Stromal cell of bone marrow (primary cell): ENCODE measurements at regions not wholly inside any gene's neighbourhood (a gene's known extent, or its start where the extent isn't known, plus 50 kb on each side); places are given as distances from the start of the nearest gene placed in this dataset.

Source experiments
- DNase-seq: peaks from one replicate; pipeline ENCODE4 v3.0.0-alpha.2; 2012; ENCODE audit warnings: low read depth

GRCh38 chr2:120881981-120882788, 146.5 kb downstream of the GLI2 start:
- no peak for DNase-seq

DNA sequence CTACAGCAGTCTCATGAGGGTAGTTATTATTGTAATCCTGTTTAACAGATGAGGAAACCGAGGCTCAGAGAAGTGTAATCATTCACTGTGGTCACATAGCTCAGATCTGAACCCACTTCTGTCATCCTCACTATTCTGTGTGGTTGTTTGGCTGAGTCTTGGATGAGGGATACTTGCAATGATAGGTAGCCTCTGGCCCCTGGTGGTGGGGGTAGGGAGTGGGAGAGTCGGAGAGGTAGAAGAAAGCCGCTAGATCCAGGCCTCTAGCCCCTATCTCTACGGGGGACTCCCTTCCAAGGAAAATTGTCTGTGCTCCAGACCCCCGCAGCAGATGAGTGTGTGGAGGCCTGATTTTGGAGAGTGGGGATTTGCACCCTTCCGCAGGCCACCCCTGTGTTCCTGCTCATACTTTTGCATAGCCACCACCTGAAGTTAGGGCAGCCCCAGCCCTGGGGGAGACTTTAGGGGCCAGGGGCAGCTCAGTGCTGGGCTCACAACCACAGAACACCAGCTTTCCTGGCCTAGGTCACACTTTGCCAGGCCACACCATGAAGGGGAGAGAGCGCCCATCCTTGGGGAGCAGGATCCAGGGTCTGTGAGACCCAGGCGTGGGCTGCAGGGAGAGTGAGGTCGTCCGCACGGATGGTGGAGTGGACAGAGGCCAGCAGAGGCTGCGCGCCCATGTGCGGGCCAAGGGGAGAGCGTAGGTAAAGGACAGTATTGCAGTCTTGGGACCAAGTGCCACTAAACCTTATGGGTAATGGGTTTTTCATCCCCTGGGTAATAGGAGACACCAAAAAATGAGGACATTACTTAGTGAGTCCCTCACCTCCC, 148.2 kb downstream of the GLI2 start:
- no peak for DNase-seq

- DNase-seq, result no peak
Measured at GRCh38 chr2:120884472-120885290, 149.0 kb downstream of the GLI2 start.

GRCh38 chr2:120885321-120885720, 149.7 kb downstream of the GLI2 start:
- no peak for DNase-seq

GRCh38 chr2:120885749-120886148, 150.1 kb downstream of the GLI2 start:
- no peak for DNase-seq

- DNase-seq, result no peak
Measured at GRCh38 chr2:120886534-120887319, 151.1 kb downstream of the GLI2 start.

DNA sequence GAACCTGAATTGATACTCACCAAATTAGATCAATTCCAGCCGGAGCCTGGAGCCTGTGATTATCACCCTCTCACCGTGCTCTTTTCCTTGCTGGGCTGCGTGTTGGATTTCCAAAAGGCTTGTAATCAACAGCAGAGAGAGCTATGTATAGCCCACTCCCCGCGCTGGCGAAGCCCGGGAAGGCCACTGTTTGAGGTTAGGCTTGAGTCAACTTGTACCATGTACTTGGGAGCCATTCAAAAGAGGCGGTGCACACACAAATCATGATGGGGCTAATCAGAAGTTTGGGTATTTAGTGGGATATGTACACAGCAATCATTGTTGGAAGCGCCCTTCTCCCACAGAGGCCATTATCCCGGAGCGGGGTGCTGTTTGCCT, 151.6 kb downstream of the GLI2 start:
- no peak for DNase-seq

DNA sequence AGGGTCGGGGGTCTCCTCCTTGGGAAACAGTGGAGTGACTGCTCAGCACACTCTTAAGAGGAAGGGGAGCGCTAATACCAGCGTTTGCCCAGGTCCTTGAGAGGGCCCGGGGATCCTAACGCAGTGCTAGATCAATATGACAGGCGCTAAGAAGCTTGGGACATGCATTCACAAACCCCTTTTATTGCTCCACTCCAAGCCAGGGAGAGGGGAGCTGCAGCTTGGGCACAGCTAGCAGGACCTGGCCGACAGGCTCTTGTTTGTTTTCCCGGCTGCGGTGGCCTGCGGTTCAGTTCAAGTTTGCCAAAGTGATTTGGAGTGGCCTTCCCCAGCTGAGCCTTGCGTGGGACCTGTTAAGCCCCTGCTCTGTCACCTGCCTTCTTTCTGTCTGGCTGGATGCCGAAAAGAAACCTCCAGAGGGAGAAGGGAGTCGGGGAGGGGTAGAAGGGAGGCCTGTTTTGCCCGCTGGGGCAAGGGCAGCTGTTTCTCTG, 152.1 kb downstream of the GLI2 start:
- no peak for DNase-seq

DNA sequence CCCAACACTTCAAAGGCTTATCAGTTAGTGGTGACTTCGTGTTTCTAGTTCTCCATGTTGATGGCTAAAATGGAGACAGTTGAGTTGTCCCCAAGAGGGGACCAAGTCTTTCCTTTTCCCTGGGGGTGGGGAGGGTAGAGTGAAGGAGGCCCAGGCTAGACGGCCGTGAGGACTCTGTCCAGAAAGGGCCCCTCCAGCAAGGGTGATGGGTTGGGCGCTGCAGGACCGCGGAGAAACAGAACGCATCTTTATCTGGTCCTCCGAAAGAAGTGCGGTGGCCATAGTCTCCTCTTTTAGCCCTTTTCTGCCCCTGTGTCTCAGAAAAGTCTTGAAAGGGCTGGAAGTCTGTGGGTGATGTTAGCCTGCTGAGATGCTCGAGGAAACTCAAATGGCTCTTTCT, 153.2 kb downstream of the GLI2 start:
- no peak for DNase-seq

- DNase-seq, result no peak
Measured at GRCh38 chr2:120889936-120890335, 154.3 kb downstream of the GLI2 start.

DNA sequence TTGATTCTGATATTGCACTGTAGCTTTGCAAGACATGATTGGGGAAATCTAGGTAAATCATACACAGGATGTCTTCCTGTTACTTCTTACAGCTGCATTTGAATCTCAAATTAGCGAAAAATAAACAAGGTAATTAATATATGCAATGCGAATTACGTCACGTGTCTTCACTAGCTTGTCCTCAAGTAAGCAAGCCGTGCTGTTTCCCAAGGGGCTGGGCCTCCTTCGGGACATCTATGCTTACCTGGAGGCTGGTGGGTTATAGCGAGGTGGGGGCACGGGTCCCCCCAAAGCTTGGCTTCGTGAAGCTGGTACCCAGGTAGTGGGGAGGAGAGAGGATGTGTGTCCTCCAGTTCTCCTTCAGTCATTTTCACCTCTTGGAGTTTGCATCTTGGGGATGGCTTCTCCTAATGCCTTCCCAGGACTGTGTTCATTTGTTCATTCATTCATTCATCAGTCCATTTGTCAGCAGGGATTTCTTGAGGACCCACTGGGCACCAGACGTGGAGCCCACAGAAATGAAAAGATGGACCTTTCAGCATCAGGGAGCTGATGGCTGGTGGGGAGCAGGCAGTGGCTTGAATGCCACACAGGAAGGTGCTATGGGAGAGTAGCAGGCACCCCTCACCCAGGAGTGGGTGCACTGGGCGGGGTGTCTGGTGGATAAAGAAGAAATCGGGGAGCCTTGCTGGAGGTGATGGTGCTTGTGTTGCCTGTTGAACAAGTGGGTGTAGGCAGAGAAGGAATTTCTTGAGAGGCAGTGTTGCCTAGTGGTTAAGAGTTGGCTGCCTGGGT, 155.1 kb downstream of the GLI2 start:
- no peak for DNase-seq

DNA sequence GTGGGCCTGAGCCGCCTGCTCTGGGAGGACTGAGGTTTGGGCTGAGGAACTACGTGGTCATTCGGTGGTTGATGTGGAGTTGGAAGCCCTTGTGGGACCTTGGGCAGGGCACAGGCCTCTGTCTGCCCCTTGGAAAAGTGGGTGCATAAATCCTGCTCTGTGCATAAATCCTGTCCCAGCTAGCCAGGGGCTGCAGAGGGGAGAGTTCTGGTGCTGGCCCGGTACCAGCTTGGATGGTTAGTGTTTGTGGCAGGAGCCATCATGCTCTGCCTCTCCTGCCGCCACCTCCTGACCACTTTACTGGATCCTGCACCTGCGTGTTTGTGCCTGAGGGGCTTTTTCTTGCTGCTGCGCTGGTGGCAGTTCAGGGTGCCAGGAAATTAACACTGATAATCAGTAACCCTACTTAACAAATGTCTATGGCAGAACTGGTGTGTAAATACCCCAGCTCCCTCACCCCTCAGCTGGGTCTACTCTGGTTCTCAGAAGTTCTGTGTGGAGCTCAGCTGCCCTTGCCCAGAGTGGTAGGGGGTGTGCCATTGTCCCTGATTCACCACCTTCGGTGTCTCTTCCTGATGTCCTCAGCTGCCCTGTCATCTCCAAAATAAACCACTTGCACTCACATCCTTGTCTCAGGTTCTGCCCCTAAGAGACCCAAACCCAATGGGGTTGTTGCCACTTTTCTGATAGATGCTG, 156.8 kb downstream of the GLI2 start:
- DNase-seq, result no peak

- DNase-seq, result peak; percentile 36
Measured at GRCh38 chr2:120892967-120893667, 157.4 kb downstream of the GLI2 start.

DNA sequence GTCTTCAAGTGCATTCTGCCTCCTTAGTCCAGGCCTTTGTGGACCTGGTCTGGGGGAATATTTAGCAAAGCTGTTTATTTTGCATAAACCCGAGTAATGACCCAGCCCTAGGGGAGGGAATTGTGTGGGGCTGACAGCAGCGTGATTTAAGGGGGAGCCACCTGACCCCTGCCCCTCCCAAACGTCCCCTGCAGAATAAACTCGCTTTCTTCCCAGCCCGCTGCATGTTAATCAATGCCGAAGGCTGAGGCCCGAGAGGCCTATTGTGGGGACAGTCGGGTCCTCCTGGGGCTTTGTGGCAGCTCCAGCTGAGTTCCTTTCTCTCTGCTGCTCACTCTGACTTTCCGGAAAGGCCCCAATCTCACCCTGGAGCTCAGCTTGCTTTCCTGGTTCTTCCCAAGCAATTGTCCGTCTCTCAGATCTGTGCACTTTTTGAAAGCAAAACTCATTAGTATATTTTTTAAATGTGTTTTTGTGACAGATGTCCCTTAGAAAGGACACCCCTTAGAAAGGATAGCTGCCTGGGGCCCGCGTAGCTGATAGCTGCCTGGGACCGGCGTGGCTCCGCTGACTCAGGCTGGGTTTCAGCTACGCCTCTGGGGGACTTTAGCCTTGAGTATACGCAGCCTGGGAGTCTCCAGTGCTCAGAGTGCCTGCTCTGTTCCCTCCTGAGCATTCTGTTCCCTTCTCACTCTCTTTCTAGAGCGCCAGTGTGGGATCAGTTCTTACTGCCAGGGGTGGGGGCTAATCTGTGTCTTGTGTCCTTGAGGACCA, 158.3 kb downstream of the GLI2 start:
- no peak for DNase-seq

DNA sequence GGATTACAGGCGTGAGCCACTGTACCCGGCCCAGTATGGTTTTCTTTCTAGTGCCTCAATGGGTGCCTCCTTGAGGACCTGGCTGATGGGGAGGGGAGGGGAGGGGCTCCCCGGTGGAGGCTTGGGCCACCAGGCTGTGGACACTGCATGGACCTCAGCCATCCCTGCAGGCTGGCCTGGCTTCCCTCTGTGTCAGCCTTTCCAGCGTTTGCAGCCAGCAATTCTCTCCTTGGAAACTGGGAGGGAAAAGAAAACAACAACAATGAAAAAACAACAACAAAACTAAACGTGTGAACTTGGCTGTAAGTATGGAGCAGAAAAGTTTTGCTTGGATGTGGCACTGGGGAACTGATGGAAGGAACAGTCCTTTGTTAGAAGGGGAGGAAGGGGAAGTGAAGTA, 159.3 kb downstream of the GLI2 start:
- no peak for DNase-seq

GRCh38 chr2:120896126-120896525, 160.5 kb downstream of the GLI2 start:
- no peak for DNase-seq

DNA sequence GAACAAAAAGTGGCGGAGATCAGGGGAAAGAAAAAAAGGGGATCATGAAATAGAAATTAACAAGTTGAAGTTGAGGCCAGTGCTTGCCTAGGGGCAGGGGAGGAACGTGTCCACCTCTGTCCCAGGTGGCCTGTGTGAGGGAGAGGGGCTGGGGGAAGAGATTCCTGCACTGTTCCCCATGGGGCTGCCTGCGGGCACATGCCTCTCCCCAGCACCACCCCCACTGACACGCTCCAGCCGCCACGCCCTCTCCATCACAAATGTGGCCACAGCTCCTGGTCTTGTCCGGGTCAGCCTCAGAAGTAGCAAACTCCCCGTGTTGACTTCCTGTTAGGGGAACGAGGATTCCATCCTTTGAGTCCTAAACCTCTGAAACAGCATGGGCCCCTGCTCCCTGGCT, 161.2 kb downstream of the GLI2 start:
- no peak for DNase-seq

DNA sequence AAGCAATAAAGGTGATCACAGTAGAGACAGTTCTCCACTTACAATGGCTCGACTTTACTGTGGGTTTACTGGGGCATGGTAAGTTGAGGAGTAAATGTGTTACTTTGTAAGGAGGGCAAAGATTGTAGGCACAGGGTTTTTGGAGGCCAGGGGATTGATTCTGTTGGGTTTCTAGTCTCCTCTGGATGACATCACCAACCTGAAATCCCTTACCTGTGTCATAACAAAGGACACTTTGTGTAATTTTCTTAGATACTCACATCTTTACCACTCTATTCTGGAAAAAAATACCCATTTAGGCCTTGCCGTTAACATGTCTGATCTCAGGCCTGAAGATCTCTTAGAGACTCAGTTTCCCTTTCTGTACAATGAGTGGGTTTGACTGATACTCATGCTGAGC, 161.7 kb downstream of the GLI2 start:
- no peak for DNase-seq

GRCh38 chr2:120898496-120898895, 162.8 kb downstream of the GLI2 start:
- DNase-seq, result no peak
